NCI-H1930 (cell line): ENCODE measurements at regions not wholly inside any gene's neighbourhood (a gene's known extent, or its start where the extent isn't known, plus 50 kb on each side); places are given as distances from the start of the nearest gene placed in this dataset.
"Not testable (repeated sequence)": the region's sequence is repeated elsewhere in the genome, so short reads cannot be mapped to it uniquely, and the experiment has no call there.

ENCODE experiments used
- DNase-seq, 2 experiments: peaks; one replicate each; lab custom pipeline; 2025; lab: John Stamatoyannopoulos, UW

DNA sequence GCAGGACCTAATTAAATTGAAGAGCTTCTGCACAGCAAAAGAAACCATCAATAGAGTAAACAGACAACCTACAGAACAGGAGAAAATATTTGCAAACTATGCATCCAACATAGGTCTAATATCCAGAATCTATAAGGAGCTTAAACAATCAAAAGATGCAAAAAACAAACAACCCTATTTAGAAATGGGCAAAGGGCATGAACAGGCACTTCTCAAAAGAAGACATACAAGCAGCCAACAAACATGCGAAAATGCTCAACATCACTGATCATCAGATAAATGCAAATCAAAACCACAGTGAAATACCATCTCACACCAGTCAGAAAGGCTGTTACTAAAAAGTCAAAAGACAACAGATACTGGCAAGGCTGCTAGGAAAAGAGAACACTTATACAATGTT lies 189.2 kb downstream of the CYP26B1 start:
- not testable (repeated sequence) for DNase-seq

DNA sequence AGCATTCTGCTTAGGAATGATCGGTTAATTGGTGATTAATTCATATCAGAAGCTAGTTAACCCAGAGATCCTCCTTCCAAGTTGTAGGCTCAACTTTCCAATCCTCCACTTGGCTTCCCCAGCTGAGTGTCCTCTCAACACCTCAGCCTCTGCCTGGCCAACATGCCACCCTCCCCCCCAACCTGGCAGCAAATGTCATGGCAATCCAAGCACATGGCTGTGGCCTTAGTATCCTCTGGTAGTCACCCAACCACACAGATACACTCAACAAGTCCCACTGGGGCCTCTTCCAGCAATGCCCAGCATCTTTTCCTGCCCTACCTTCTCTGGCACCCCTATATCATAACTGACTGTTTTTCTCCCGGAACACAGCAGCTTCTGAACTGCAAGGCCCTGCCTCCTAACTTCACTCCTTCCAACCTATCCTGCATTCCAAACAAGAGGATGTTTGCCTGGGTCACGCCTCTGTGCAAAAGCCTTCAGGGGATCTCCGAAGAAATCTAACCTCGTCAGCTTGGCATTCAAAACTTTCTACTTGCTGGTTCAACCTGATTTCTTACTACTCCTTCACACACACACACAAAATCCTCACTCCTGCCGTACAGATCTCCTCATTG lies 195.0 kb downstream of the CYP26B1 start:
- no peak for DNase-seq

DNA sequence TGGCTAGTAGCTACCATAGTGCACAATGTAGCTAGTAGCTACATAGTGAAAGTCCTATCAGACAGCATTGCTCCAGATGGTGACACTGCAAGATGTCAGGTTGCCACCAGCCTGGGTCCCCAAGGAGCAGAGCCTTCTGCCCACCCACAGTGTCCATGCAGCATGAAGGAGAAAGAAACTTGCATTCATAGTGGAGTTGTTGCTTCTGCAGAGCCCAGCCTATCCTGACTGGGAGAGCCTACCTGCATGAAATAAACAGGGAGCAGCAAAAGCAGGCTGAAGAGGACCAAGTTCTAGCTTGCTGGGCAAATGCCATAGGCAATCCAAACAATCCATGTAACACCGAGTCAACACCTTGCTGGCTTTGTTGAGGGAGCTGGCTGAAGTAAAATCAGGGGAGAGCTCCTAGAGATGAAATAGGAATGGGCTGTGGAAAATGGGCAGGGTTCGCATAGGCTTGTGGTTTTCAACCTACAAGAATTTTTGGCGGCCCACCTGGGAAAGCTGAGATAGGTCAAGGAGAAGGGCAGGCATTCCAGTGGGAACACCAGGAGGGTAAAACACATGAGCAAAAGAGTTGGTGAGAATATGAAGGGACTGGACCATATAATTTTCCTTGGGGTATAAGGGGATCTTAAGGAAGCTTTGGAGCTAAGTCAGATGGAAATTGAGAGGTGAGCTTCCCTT lies 195.8 kb downstream of the CYP26B1 start:
- no peak for DNase-seq

DNA sequence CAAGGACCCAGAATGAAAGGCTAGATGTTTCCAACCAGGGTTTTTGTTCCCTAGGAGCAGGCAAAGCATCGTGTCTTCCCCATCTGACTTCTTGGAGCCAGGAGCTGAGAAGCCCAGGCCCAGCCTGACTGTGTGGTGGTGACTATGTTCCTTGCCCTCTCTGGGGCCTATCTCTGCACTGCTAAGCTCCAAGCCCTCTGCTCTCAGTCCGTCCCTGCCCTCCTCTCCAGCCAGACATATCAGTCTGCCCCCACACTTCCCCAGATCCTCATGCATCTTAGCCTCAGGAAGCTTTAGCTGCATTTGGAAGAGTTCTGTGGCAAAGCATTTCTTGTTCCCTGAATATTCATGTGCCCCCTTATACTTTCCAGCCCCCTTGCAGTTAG lies 196.6 kb downstream of the CYP26B1 start:
- no peak for DNase-seq

GRCh38 chr2:71950256-71951082 lies 197.2 kb downstream of the CYP26B1 start:
- no peak for DNase-seq

GRCh38 chr2:71949537-71949798 lies 198.2 kb downstream of the CYP26B1 start:
- no peak for DNase-seq

DNA sequence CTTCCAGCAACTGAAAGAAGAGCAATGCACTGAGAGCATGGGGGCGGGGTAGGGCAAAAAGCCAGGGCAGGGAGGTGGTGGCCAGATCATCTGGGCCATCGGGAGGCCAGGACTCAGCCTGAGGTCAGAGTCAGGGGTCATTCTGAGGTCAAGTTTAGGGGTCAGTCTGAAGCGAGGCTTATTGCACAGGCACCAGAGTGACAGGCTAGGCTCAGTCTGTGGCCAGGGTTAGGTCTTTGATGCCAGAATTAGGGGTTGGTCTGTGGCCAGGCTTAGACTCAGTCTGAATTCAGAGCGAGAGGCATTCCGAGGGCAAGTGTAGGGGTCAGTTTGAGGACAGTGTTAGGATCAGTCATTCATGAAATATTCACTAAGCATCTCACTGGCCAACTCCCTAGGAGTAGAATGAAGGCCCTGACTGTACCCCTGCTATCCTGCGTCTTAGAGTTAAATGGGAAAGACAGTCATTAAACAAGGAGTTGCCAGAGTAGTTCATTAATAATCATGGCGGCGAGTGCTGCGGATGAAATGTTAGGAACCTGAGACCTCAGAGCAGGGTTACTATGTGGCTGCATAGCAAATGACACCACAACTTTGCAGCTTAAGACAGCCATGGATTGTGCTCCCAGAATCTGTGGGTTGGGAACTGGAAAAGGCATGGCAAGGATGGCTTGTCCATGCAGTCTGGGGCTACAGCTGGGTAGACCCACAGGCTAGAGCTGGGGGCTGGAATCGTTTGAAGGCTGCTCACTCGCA lies 198.7 kb downstream of the CYP26B1 start:
- DNase-seq, result no peak

DNA sequence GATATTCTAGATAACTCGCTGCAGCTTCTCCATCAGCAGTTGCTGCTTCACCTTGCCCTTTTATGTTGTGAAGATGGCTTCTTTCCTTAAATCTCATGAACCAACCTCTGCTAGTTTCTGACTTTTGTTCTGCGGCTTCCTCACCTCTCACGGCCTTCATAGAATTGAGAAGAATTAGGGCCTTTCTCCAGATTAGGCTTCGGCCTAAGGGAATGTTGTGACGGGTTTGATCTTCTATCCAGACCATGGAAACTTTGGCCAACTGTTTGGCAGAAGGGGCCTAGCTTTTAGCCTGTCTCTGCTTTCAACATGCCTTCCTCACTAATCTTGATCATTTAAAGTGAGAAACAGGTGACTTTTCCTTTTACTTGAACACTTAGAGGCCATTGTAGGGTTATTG lies 199.9 kb downstream of the CYP26B1 start:
- no peak for DNase-seq

- no peak for DNase-seq
Observed at GRCh38 chr2:71945603-71945959, 202.1 kb downstream of the CYP26B1 start.

GRCh38 chr2:71944806-71945602 lies 202.7 kb downstream of the CYP26B1 start:
- DNase-seq, result no peak

GRCh38 chr2:71944183-71944550 lies 203.5 kb downstream of the CYP26B1 start:
- DNase-seq, result no peak

GRCh38 chr2:71943238-71944182 lies 204.2 kb downstream of the CYP26B1 start:
- DNase-seq, result no peak

GRCh38 chr2:71941726-71942525 lies 205.7 kb downstream of the CYP26B1 start:
- DNase-seq, result no peak

DNA sequence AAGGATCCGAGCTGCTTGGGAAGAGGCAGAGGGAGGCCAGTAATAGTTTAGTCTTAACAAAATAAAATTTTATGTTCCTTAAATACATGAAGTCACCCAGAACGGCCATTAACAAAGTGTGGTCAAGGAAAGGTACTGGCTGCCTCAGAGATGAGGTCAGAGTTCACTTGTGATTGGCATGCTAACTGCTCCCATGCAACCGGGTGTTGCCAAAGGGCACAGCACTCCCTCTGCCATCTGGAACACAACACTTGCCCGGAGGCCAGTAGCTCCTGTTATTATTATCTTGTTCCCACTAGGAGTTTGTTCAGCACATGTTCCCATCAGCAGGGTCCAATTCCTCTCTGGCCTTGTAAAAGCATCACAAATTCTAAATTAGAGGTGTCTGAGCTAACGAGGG lies 207.0 kb downstream of the CYP26B1 start:
- no peak for DNase-seq

- no peak for DNase-seq
Observed at GRCh38 chr2:71939588-71940535, 207.8 kb downstream of the CYP26B1 start.

GRCh38 chr2:71938659-71939587 lies 208.7 kb downstream of the CYP26B1 start:
- DNase-seq, result no peak

DNA sequence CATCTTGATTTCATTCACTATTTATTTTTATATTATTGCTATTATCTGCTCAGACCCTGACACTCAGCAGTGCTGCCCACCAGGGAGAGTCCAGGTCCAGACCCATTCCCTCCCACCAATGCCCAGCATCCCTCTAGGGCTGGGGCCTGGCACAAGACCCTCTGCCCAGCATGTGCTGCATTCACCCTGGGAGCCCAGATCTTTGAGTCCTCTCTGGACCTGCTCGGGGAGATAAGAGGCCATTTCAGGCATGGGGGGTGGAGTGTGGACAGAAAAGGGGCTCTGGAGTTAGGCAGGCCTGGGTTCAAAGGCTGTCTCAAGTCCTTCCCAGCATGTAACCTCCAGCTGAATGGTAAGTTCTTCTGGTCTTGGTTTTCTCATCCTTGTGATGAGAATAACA lies 209.6 kb downstream of the CYP26B1 start:
- no peak for DNase-seq

GRCh38 chr2:71937396-71937795 lies 210.3 kb downstream of the CYP26B1 start:
- DNase-seq, result no peak
